GM19351 (cell line): ENCODE measurements at regions not wholly inside any gene's neighbourhood (a gene's known extent, or its start where the extent isn't known, plus 50 kb on each side); places are given as distances from the start of the nearest gene placed in this dataset.

Experiments
- ATAC-seq: cut with Tn5 transposase; IDR thresholded peaks from one replicate; pipeline ENCODE4 v1.9.1; 2021; ENCODE audit warnings: mild to moderate bottlenecking, moderate library complexity; ENCODE audit not compliant: unreplicated experiment

DNA sequence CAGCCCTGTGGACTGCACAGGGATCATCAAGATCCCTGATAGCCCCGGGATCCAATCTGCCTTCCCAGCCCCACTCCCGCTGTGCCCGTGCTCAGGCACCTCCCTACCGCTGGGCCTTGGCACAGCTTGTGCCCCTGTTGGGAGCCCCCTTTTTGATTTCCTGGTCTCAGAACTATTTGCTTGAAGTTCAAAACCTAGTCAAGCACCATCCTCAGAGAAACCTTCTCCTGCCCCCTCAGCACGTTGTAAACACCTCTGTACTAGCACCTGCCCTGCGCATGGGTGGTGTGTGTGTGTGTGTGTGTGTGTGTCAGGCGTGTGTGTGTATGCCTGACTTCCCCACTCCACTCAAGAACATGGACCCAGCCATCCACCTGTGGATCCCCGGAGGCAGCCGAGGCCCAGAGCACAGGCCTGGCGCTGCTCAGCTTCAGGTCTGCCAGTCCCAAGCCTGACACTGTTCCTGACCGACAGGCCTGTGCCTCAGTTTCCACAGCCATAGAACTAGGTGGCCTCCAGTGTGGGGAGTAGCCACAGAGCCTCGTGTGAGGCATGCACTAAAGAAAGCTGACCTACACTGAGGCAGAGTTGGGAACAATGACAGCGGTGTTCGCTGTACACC lies 65.5 kb downstream of the ADRA2C start:
- no peak for ATAC-seq

GRCh38 chr4:3832536-3833220 lies 66.5 kb downstream of the ADRA2C start:
- ATAC-seq, result no peak

- ATAC-seq, result no peak
Observed at GRCh38 chr4:3833326-3833989, 67.3 kb downstream of the ADRA2C start.

- ATAC-seq, result no peak
Observed at GRCh38 chr4:3834186-3834662, 68.0 kb downstream of the ADRA2C start.

- no peak for ATAC-seq
Observed at GRCh38 chr4:3834663-3835521, 68.7 kb downstream of the ADRA2C start.

- no peak for ATAC-seq
Observed at GRCh38 chr4:3835527-3836405, 69.6 kb downstream of the ADRA2C start.

- no peak for ATAC-seq
Observed at GRCh38 chr4:3836406-3836755, 70.2 kb downstream of the ADRA2C start.

DNA sequence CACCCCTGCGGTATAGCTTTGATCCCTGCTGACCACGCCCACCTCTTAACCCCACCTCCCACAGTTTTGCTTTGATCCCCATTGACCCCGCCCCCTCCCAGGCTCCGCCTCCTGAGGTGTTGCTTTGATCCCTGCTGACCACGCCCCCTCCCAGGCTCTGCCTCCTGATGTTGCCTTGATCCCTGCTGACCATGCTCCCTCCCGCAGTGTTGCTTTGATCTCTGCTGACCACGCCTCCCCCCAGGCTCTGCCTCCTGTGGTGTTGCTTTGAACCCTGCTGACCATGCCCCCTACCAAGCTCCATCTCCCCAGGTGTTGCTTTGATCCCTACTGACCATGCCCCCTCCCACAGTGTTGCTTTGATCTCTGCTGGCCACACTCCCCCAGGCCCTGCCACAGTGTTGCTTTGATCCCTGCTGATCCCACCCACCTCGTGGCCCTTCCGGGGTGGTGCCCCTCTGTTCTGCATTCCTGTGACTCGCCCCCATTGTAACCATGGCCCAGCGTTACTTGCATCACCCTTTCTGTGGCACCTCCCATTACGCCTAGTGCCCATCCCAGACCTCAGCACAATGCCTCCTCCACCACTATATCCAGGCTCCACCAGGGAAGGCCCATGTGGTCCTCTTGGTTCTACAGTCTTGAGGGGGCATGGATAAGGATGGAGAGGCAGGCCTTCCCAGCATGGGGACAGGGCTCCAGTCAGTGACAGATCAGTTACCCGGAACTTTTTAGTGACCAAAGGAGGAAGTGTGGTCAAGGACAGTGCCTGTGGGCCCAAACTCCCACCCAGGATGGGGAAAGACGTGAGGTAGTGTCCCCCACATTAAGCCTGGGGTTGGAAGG lies 70.8 kb downstream of the ADRA2C start:
- ATAC-seq, result no peak

DNA sequence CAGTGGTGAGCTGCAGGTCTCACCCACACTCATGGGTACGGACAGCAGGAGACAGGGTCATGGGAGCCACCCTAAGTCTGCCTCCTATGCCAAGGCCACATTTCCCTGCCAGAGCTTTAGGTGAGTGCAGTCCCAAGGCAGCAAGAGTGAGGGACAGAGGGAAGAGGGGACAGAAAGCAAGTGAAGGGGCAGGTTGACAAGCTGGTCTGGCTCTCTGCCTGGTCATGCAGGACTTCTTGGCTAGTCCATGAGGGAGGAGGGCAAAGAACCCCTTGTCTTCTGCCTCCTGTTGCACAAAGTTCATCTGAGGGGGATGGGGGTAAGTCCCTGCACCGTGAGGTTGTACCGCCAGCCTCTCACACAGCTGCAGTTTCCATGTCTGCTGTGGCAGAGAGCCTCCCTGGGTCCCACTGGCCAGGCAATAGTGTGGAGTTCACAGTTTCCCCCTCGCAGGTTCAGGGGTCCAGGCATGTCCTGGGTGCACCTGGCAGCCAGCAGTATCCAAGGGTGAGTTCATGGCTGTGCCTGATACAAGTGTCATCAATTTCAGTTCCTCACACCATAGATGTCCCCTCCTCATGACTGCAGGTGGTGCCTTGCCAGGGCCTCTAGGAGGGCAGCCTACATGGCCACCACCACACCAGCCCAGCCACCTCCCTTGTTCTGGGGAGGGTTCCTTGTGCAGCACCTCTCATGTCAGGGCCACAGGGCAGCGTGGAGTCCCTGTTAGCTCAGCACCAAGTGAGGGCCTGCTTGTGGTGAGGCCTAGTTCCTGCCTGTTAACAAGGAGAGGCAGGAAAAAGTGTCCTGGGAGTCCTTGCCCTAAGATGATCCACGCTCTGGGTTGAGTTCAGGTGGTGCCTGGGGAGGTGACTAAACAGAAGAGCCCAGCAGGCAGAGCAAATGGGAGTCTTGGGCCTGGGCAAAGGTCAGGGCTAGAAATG lies 72.5 kb downstream of the ADRA2C start:
- ATAC-seq, result no peak

GRCh38 chr4:3845094-3845743 lies 79.0 kb downstream of the ADRA2C start:
- ATAC-seq, result no peak

GRCh38 chr4:3845744-3846429 lies 79.7 kb downstream of the ADRA2C start:
- ATAC-seq, result no peak

DNA sequence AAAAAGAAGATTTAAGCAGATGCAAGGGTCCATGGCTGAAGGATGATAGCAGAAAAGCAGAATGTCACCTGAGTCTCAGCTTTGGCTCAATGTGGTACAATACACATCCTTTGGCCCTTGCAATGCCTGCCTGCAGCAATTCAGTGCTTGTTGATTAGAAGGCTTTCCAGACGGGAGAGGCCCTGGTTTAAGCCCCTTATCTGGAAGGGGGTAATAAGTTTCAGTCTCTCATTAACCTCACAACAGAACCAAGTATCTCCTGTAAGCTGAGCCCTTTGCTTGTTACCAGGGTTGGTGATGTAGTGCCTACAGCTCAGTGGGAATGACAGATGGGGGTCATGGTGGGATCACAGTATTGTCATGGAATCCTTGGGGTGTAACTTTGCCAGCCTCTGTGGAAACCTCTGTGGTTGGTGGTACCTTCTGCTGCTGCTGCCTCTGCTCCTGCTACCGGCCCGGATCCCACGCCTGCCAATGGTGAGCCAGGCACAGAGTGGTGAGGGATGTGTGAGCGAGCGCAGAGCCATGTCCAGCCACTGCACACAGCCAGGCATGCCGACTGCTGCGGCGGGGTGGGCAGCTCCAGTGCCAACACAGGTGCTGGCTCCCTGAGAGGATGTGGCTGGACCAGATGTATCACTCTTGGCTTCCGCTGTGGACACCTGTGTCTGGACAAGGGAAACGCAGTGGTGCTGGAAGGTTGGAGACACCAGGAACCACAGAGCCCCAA lies 81.2 kb downstream of the ADRA2C start:
- ATAC-seq, result no peak

DNA sequence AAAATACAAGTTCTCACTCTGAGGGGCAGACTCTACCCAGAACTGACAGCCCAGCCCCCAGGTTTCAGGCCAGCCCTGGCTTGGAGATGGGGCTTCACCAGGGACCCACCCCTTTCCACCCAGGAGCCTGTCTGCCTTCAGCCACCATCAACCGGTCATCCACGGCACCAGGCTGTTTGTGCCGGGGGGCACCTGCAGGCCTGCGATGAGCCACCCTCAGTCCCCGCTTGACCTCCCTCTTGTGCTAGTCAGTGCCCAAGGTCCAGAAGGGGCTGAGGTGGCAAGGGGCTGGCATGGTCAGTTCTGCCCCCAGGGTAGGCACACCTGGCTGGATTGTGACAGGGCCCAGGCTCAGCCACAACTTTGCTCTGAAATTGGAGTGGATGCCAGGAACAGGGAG lies 82.1 kb downstream of the ADRA2C start:
- ATAC-seq, result no peak

- no peak for ATAC-seq
Observed at GRCh38 chr4:3849140-3849539, 83.0 kb downstream of the ADRA2C start.

- ATAC-seq, result no peak
Observed at GRCh38 chr4:3850128-3850527, 83.9 kb downstream of the ADRA2C start.

DNA sequence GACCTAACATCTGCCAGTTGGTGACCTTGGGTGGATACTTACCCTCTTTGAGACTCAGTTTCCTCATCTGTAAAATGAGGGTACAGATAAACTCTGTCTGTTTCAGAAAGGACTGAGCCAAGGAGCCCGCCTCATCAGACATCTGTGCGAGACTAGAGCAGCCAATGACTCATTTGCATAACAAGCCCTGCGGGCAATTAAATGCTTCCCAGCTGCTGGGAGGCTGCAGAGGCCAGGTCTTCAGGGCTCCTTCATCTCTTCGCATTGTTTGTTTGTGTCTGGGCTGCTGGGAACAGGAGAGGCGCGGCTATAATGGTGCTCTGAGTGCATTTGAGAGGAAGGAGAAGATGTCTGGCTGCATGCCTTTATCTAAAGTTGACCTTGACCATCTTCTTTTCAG lies 85.0 kb downstream of the ADRA2C start:
- ATAC-seq, result no peak

DNA sequence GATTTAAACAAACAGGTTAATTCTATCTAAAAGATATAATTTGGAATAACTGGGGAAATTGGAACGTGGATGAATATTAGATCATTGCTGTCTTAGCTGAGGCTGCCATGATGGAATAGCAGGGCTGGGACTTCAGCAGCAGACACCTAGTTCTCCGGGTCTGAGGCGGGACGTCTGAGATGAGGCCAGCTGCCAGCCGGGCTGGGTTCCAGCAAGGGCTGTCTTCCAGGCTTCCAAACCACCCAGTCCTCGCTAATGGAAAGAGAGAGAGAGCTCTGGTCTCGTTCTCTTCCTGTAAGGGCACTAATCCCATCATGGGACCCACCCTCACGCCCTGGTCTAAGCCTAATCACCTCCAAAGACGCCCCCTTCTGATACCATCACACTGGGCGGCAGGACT lies 85.7 kb downstream of the ADRA2C start:
- no peak for ATAC-seq
